ENCODE measurements at regions not wholly inside any gene's neighbourhood (a gene's known extent, or its start where the extent isn't known, plus 50 kb on each side); places are given as distances from the start of the nearest gene placed in this dataset.

- H3K9me3 ChIP-seq: no peaks in the 10 kb centered on the region
- H3K4me1 ChIP-seq: no peaks in the 10 kb centered on the region
- DNase-seq: no peak
- TF ChIP-seq EP300 (IDR thresholded peaks at IDR 0.05) (no peak), POLR2AphosphoS5 (IDR thresholded peaks at IDR 0.05) (no peak), CTCF (IDR thresholded peaks at IDR 0.05) (no peak)
- H3K27ac ChIP-seq: no peak overlapping the region
- intact Hi-C loops (cut with DNase I): no loop called here
- no peak overlapping the region for H3K4me3 ChIP-seq
- no peaks in the 10 kb centered on the region for H3K36me3 ChIP-seq
- WGBS, 2 donors: 96 to 97% methylated on average over 6 of the region's 6 CpGs
- no peaks in the 10 kb centered on the region for H3K27me3 ChIP-seq
These were observed 58.6 kb upstream of the RNF152 start for GRCh38 chr18:61951396-61951795.

- WGBS, 2 donors: 79 to 82% methylated on average over 3 of the region's 3 CpGs
- Histone ChIP-seq H3K27me3 (no peaks in the 10 kb centered on the region), H3K4me3 (no peak overlapping the region), H3K9me3 (no peaks in the 10 kb centered on the region), H3K4me1 (no peaks in the 10 kb centered on the region), H3K27ac (no peak overlapping the region), H3K36me3 (no peaks in the 10 kb centered on the region)
- no peak for DNase-seq
- intact Hi-C loops (cut with DNase I): no loop called here
- TF ChIP-seq CTCF (IDR thresholded peaks at IDR 0.05) (no peak), POLR2A (IDR thresholded peaks at IDR 0.05) (no peak), POLR2AphosphoS5 (IDR thresholded peaks at IDR 0.05) (no peak)
These were observed 57.6 kb upstream of the RNF152 start for GRCh38 chr18:61950371-61950770.

- H3K4me1 ChIP-seq: no peaks in the 10 kb centered on the region
- H3K9me3 ChIP-seq: no peaks in the 10 kb centered on the region
- no peak for DNase-seq
- no peaks in the 10 kb centered on the region for H3K27me3 ChIP-seq
- no peak overlapping the region for H3K27ac ChIP-seq
- intact Hi-C loops (cut with DNase I): no loop called here
- no peaks in the 10 kb centered on the region for H3K36me3 ChIP-seq
- TF ChIP-seq EP300 (IDR thresholded peaks at IDR 0.05) (no peak), POLR2AphosphoS5 (IDR thresholded peaks at IDR 0.05) (no peak), CTCF (IDR thresholded peaks at IDR 0.05) (no peak), POLR2A (IDR thresholded peaks at IDR 0.05) (no peak)
- 85 to 88% methylated on average over 10 of the region's 10 CpGs for WGBS, 2 donors
- no peak overlapping the region for H3K4me3 ChIP-seq
These were observed 57.1 kb upstream of the RNF152 start for GRCh38 chr18:61949946-61950345.

GRCh38 chr18:61948846-61949438 lies 56.1 kb upstream of the RNF152 start:
- Histone ChIP-seq H3K27ac (no peak overlapping the region), H3K36me3 (no peaks in the 10 kb centered on the region), H3K4me1 (no peaks in the 10 kb centered on the region), H3K9me3 (no peaks in the 10 kb centered on the region), H3K27me3 (no peaks in the 10 kb centered on the region), H3K4me3 (no peak overlapping the region)
- intact Hi-C loops (cut with DNase I): no loop called here
- TF ChIP-seq POLR2A (IDR thresholded peaks at IDR 0.05) (no peak), EP300 (IDR thresholded peaks at IDR 0.05) (no peak), CTCF (IDR thresholded peaks at IDR 0.05) (no peak), POLR2AphosphoS5 (IDR thresholded peaks at IDR 0.05) (no peak)
- DNase-seq: no peak
- 83 to 91% methylated on average over 6 of the region's 6 CpGs for WGBS, 2 donors

- no peaks in the 10 kb centered on the region for H3K4me1 ChIP-seq
- intact Hi-C loops (cut with DNase I): no loop called here
- no peaks in the 10 kb centered on the region for H3K9me3 ChIP-seq
- H3K4me3 ChIP-seq: no peak overlapping the region
- no peak for TF ChIP-seq POLR2AphosphoS5 (IDR thresholded peaks at IDR 0.05)
- TF ChIP-seq CTCF (IDR thresholded peaks at IDR 0.05): no peak
- TF ChIP-seq POLR2A (IDR thresholded peaks at IDR 0.05): no peak
- TF ChIP-seq EP300 (IDR thresholded peaks at IDR 0.05): no peak
- 72 to 92% methylated on average over 4 of the region's 4 CpGs for WGBS, 2 donors
- DNase-seq: no peak
- H3K27me3 ChIP-seq: no peaks in the 10 kb centered on the region
- H3K36me3 ChIP-seq: no peaks in the 10 kb centered on the region
- H3K27ac ChIP-seq: no peak overlapping the region
These were observed 55.5 kb upstream of the RNF152 start for GRCh38 chr18:61948281-61948741.
